HUES64 (cell line): ENCODE measurements at regions not wholly inside any gene's neighbourhood (a gene's known extent, or its start where the extent isn't known, plus 50 kb on each side); places are given as distances from the start of the nearest gene placed in this dataset.
"Not testable (repeated sequence)": the region's sequence is repeated elsewhere in the genome, so short reads cannot be mapped to it uniquely, and the experiment has no call there.

Source experiments
- H3K27ac ChIP-seq: 2 replicates; pipeline ENCODE4 v1.7.0; 2013; ENCODE audit warnings: low read depth, low read length, inconsistent platforms
- H3K27me3 ChIP-seq: 2 replicates; pipeline ENCODE4 v1.6.1; 2013; ENCODE audit warnings: mild to moderate bottlenecking, low read length; ENCODE audit not compliant: insufficient read depth
- H3K36me3 ChIP-seq: 2 replicates; pipeline ENCODE4 v1.6.1; 2013; ENCODE audit warnings: mild to moderate bottlenecking, low read length; ENCODE audit not compliant: insufficient read depth
- H3K4me1 ChIP-seq: 2 replicates; pipeline ENCODE4 v1.6.1; 2013; ENCODE audit warnings: mild to moderate bottlenecking, low read length, moderate library complexity; ENCODE audit not compliant: insufficient read depth
- H3K4me3 ChIP-seq: 2 replicates; pipeline ENCODE4 v1.5.1; 2013; ENCODE audit warnings: mild to moderate bottlenecking, low read length, moderate library complexity
- H3K9ac ChIP-seq: 2 replicates; pipeline ENCODE4 v1.6.1; 2013; ENCODE audit warnings: mild to moderate bottlenecking, low read depth, low read length
- H3K9me3 ChIP-seq: 2 replicates; pipeline ENCODE4 v1.6.1; 2013; ENCODE audit warnings: low read depth, low read length; ENCODE audit not compliant: insufficient read depth
- WGBS: fragments of 150-250, 120-280 bp; methylation state at CpG from one replicate; pipeline ENCODE4 v1.1.7; 2013; ENCODE audit warnings: missing lambda C conversion rate; 5-methylcytosine and 5-hydroxymethylcytosine counted together

DNA sequence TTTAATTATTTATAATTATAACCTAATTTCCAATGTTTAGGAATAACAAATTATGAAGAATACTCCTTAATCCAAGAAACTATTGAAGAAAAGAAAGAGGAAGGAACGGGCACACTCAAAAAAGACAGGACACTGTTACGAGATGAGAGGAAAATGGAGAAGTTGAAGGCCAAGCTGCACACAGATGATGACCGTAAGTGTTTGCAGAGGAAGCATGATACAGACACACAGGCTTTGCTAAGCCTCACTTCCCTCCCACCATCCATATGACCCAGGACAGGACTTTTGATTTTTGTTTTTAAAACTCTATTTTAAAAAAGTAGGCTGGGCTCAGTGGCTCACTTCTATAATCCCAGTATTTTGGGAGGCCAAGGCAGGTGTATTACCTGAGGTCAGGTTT lies 389.4 kb upstream of the TPM1 start:
- Histone ChIP-seq H3K9ac (no peak overlapping the region), H3K27ac (no peak overlapping the region), H3K27me3 (no peaks in the 10 kb centered on the region), H3K9me3 (peaks cover 5% of the 10 kb centered on the region; the same call in 1 of the 2 replicates), H3K4me3 (no peak overlapping the region), H3K4me1 (no peaks in the 10 kb centered on the region), H3K36me3 (peaks cover 12% of the 10 kb centered on the region)
- 93% methylated on average over 3 of the region's 3 CpGs for WGBS

DNA sequence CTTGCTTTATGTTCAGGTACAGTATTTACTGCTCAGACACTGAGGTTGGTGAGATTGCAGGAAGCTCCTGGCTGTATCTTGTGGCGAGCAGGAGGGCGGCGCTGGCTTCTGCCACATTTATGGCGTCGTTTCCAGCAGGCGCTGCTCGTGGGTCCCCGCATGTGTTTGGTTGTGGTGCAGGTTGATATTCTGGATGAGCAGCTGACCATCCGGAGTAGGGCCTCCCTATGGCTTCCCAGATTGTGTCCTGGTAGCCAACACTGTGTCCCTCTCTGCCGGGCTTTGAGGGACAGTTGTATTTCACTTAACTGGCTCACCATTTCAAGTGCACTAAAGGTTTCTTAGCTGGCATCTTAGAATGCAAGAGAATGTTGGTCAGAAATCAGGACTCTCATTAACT lies 386.5 kb upstream of the TPM1 start:
- H3K27me3 ChIP-seq = no peaks in the 10 kb centered on the region
- 96% methylated on average over 10 of the region's 10 CpGs for WGBS
- H3K27ac ChIP-seq = no peak overlapping the region
- no peaks in the 10 kb centered on the region for H3K4me1 ChIP-seq
- peaks cover 5% of the 10 kb centered on the region; the same call in 1 of the 2 replicates for H3K9me3 ChIP-seq
- no peak overlapping the region for H3K4me3 ChIP-seq
- H3K36me3 ChIP-seq = peaks cover 12% of the 10 kb centered on the region
- H3K9ac ChIP-seq = no peak overlapping the region

DNA sequence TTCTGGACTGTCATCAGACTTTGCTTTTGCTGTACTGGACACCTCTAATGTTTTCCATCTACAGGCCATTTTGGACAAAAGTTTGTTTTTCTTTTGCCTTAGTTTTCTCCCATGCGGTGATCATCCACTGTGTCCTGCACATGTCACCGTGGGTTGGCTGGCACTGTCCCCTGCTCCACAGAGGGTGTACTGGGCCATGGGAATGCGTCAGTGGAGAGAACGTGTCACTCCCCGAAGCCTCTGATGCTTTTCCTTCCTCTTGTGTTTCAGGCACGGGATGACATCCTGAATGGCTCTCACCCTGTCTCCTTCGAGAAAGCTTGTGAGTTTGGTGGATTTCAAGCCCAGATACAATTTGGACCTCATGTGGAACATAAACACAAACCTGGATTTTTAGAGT lies 385.0 kb upstream of the TPM1 start:
- H3K4me1 ChIP-seq, H3K27ac ChIP-seq, H3K4me3 ChIP-seq, H3K9ac ChIP-seq, H3K27me3 ChIP-seq, H3K9me3 ChIP-seq: not testable (repeated sequence)
- 92% methylated on average over 7 of the region's 7 CpGs for WGBS
- peaks cover 12% of the 10 kb centered on the region for H3K36me3 ChIP-seq

DNA sequence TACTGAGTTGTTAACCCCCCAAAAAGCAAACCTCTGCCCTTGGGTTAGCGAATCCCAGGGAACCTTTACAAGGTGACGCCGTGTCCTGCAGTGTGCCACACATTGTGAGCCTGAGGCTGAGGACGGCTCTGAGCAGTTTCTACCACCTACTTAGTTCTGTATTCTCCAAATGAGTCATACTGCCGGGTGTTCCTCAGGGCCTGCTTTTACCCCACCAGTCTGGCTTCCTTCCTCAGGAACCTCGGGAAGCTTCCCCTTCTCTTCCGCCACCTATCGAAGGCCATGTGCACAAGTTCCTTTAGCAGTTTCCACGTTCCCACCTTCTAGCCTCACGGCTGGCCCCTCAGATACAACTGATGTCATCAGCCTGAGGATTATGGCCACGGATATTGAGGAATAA lies 384.0 kb upstream of the TPM1 start:
- no peaks in the 10 kb centered on the region for H3K27me3 ChIP-seq
- H3K4me1 ChIP-seq = no peaks in the 10 kb centered on the region
- H3K36me3 ChIP-seq = peaks cover 7% of the 10 kb centered on the region
- no peak overlapping the region for H3K9ac ChIP-seq
- H3K27ac ChIP-seq = no peak overlapping the region
- peaks cover 5% of the 10 kb centered on the region; the same call in 1 of the 2 replicates for H3K9me3 ChIP-seq
- WGBS = 88% methylated on average over 11 of the region's 11 CpGs
- H3K4me3 ChIP-seq = no peak overlapping the region

DNA sequence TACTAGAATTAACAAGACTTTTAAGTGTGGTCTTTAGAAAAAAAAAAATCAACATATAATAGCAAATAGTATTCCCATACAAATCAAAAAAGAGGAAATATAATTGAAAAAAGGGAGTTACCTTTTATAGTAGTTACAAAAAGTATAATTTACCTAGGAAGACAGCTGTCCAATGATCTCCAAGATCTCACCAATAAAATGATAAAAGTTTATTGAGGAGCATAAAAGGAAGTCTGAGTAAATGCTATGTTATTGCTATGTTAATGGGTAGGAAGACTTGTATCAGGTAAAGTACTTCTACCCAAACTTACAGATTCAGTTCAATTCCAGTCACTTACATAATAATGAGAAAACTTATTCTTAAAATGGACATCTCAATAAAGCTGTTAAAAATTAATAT lies 379.0 kb upstream of the TPM1 start:
- Histone ChIP-seq H3K36me3 (no peaks in the 10 kb centered on the region), H3K9me3 (no peaks in the 10 kb centered on the region), H3K9ac (no peak overlapping the region), H3K4me3 (no peak overlapping the region), H3K4me1 (no peaks in the 10 kb centered on the region), H3K27me3 (no peaks in the 10 kb centered on the region), H3K27ac (no peak overlapping the region)

DNA sequence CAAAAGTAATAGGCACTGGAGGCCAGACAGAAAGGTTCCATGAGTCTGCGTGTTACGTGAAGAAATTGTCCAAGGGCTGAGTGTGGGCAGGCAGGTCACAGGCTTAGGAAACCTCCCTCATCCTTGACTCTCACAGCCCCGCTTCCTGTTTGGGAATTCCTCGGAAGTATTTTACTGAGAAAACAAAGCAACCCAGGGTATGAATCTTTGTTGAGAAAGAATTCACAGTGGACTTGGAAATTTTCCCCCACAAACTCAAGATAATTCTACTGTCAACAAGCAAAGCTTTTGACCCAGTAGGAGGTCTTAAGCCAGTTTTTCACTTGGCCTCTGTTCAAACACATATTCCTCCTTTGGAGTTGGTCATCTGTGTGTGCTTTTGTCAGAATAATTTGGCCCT lies 377.1 kb upstream of the TPM1 start:
- Histone ChIP-seq H3K4me3 (no peak overlapping the region), H3K9me3 (no peaks in the 10 kb centered on the region), H3K4me1 (no peaks in the 10 kb centered on the region), H3K36me3 (no peaks in the 10 kb centered on the region), H3K9ac (no peak overlapping the region), H3K27me3 (no peaks in the 10 kb centered on the region), H3K27ac (peak overlapping the region; percentile 7; the same call in 1 of the 2 replicates)
- 86% methylated on average over 4 of the region's 4 CpGs for WGBS

DNA sequence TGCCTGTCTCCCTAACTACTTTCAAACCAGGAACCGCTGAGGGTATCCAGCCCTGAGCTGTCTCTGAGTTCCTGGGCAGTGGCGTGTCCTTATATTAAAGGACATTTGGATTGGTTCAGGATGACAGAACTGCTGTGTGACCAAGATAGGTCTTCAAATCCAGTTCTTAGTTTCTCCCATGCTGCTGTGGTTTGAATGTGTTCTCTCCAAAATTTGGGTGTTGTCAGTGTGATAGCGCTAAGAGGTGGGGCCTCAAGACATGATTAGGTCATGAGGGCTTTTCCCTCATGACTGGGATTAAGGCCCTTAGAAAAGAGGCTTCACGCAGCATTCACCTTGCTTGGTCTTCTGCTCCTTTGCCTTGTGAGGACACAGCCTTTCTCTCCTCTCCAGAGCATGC lies 376.5 kb upstream of the TPM1 start:
- WGBS = 89% methylated on average over 4 of the region's 4 CpGs
- no peaks in the 10 kb centered on the region for H3K9me3 ChIP-seq
- no peaks in the 10 kb centered on the region for H3K27me3 ChIP-seq
- no peak overlapping the region for H3K9ac ChIP-seq
- H3K4me3 ChIP-seq = no peak overlapping the region
- no peak overlapping the region for H3K27ac ChIP-seq
- H3K4me1 ChIP-seq = no peaks in the 10 kb centered on the region
- no peaks in the 10 kb centered on the region for H3K36me3 ChIP-seq

DNA sequence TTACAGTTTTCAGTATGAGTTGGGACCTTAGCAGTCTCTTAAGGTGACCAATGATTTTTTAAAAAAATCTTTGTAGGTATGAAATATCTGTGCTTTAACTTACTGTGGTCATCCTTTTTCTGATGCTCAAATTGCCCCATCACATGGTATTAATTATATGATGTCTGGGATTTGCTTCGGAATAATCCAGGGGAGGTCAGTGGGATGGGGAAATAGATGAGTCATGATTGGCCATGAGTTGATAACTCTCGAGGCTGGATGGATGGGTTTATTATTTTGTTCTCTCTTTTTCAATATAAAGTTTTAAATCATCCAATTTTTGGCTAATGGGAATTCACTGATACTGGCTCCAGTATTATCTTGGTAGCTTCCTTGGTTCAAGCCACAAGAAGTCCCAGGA lies 370.3 kb upstream of the TPM1 start:
- no peaks in the 10 kb centered on the region for H3K9me3 ChIP-seq
- no peaks in the 10 kb centered on the region for H3K4me1 ChIP-seq
- no peak overlapping the region for H3K4me3 ChIP-seq
- 83% methylated on average over 1 of the region's 2 CpGs for WGBS
- H3K9ac ChIP-seq = no peak overlapping the region
- 0 out of 2 replicates have a peak, but pooled peaks cover 5% of the 10 kb centered on the region for H3K36me3 ChIP-seq
- H3K27me3 ChIP-seq = no peaks in the 10 kb centered on the region
- H3K27ac ChIP-seq = no peak overlapping the region

DNA sequence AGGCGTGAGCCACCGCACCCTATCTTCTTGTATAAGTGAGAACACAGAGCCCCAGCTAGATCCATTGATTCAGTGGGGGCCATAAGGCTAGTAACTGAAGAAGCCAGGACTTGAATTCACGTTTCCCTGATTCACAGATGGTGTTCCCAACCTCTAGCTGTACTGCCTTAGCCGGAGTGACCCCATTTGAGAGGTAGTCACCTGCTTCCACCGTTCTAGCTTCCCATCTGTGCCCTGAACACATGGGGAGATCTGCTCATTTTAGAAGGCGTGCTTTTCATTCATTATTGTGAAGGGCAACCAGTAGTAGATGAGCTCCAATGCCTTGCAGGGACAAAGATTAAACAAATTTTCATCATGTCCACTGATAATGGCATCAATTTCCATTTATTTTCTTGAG lies 365.7 kb upstream of the TPM1 start:
- 93% methylated on average over 6 of the region's 6 CpGs for whole genome bisulfite sequencing
- Histone ChIP-seq H3K9ac (no peak overlapping the region), H3K4me3 (no peak overlapping the region), H3K9me3 (no peaks in the 10 kb centered on the region; the same call in 1 of the 2 replicates), H3K27me3 (no peaks in the 10 kb centered on the region), H3K36me3 (0 out of 2 replicates have a peak, but pooled peaks cover 5% of the 10 kb centered on the region), H3K4me1 (no peaks in the 10 kb centered on the region), H3K27ac (no peak overlapping the region)

DNA sequence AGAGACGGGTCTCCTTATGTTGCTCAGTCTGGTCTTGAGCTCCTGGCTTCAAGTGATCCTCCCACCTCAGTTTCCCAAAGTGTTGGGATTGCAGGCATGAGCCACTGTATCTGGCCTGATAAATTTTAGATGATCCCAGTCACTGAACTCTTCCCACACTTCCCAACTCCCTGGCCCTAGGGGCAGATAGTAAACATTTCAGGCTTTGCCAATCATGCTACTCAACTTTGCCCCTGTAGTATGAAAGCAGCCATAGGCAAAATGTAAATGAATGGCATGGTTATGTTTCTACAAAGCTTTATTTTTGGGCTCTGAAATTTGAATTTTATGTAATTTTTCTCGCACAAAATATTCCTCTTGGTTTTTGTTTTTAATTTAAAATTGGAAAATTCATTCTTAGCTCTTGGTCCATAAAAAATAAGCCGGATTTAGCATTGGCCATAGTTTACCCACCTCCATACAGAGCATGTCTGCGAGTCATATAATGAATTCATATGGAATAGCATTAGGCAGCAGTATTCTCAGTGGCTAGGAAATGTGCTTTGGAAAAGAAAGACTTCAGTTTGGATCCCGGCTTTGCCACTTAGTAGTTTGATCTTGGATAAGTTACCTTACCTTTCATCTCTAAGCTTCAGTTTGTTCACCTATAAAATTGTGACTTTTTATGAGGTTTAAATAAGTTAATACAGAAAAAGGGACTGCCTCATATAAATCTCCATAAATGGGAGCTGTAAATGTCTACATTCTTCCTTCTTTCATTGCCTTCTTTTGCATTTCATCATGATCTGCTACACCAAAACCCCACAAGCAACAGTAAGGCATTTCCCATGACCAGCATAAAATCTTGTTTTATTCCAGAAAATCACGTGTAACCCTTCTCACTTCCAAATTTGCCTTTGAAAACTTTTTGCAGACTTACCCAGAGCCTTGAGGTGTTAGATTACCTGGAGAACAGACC lies 360.3 kb upstream of the TPM1 start:
- no peaks in the 10 kb centered on the region for H3K36me3 ChIP-seq
- no peaks in the 10 kb centered on the region; the same call in 1 of the 2 replicates for H3K9me3 ChIP-seq
- no peak overlapping the region for H3K27ac ChIP-seq
- 98% methylated on average over 5 of the region's 6 CpGs for WGBS
- no peaks in the 10 kb centered on the region for H3K27me3 ChIP-seq
- no peak overlapping the region for H3K9ac ChIP-seq
- H3K4me1 ChIP-seq = no peaks in the 10 kb centered on the region
- H3K4me3 ChIP-seq = no peak overlapping the region

DNA sequence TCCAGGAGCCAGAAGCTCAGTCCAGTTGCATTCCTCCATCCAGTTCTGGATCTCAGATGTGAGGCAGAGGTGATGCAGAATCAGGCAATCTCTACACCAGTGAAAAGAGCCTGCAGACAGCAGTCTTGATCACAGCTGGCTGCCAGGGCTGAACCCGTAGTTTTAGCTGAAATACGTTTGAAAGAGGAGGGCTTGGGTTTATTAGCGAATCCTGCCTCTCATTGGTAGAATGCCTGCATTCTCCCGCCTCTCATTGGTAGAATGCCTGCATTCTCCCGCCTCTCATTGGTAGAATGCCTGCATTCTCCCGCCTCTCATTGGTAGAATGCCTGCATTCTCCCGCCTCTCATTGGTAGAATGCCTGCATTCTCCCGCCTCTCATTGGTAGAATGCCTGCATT lies 359.4 kb upstream of the TPM1 start:
- H3K36me3 ChIP-seq, H3K4me3 ChIP-seq, H3K9me3 ChIP-seq, H3K9ac ChIP-seq, H3K27ac ChIP-seq, H3K4me1 ChIP-seq, H3K27me3 ChIP-seq: not testable (repeated sequence)
- WGBS = 95% methylated on average over 7 of the region's 8 CpGs
